ENCODE measurements at regions not wholly inside any gene's neighbourhood (a gene's known extent, or its start where the extent isn't known, plus 50 kb on each side); places are given as distances from the start of the nearest gene placed in this dataset.

DNA sequence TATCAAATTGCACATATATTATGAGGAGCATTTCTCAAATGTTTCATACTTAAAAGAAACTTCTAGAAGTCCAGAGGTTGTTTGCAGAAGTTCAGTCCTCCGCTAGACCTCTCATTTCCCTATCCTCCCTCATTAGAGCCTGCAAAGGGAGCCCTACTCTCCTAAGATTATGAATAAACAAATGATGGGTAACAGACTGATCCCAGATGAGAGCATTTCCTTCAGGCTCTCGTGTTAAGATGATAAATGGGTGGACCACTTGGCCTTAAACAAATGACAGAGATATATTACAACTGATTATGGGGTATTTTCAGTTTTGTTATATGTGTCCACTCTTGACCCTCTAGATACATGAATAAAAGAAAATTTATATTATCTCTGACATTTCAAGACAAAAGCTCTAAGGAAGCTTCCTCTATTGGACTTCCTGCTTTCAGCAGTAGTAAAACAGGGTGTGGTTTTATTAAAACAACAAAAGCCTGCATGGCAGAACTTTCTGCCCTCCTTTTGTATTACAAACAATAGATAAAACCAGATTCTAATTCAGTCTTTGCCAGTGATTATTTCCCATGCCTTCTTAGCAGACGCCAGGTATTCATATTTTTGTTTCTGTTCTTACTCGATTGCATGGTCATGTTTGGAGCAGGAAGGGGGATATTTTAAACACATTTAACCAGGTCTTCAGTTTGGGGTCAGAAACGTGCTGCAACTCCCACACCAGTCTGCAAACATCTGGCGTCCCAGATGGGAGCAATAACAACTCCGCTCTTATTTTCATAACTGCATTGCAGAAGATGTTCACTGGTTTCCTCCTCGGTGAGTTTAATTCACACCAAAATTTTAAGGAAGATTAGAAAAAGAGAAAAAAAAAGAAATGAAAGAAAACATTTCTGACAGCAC lies 52.4 kb upstream of the FAM204A start:
- TF ChIP-seq, protein P1, sequence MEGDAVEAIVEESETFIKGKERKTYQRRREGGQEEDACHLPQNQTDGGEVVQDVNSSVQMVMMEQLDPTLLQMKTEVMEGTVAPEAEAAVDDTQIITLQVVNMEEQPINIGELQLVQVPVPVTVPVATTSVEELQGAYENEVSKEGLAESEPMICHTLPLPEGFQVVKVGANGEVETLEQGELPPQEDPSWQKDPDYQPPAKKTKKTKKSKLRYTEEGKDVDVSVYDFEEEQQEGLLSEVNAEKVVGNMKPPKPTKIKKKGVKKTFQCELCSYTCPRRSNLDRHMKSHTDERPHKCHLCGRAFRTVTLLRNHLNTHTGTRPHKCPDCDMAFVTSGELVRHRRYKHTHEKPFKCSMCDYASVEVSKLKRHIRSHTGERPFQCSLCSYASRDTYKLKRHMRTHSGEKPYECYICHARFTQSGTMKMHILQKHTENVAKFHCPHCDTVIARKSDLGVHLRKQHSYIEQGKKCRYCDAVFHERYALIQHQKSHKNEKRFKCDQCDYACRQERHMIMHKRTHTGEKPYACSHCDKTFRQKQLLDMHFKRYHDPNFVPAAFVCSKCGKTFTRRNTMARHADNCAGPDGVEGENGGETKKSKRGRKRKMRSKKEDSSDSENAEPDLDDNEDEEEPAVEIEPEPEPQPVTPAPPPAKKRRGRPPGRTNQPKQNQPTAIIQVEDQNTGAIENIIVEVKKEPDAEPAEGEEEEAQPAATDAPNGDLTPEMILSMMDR (conservative IDR thresholded peaks at IDR 0.05; ENCODE audit: low read length) = no peak
- TF ChIP-seq EZH2phosphoT487 (IDR thresholded peaks at IDR 0.05; ENCODE audit: borderline replicate concordance, low read depth, low read length) = no peak

Data from OCI-LY7 (cell line).